GM18907 (cell line): ENCODE measurements at regions not wholly inside any gene's neighbourhood (a gene's known extent, or its start where the extent isn't known, plus 50 kb on each side); places are given as distances from the start of the nearest gene placed in this dataset.

ENCODE experiments used
- ATAC-seq: cut with Tn5 transposase; IDR thresholded peaks from one replicate; pipeline ENCODE4 v1.9.1; 2021; ENCODE audit warnings: mild to moderate bottlenecking, moderate library complexity; ENCODE audit not compliant: unreplicated experiment

DNA sequence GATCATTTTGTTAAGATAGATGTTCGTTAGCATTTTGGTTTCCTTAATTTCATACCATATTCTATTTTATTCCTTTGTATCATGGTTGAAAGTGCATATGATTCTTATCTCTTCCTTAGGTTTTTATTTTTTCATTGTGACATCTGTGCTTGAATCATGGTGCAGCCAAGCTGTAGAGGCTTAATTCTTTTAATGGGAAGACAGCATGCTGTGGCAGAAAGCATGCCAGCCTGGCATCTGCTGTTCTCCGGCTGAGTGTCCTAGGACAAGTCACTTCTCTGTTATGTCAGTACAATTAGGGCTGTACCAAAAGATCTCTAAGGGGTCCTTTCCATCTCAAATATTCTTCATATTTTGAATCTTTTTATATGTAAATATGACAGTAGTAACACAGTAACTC lies 68.5 kb upstream of the PMFBP1 start:
- no peak for ATAC-seq

DNA sequence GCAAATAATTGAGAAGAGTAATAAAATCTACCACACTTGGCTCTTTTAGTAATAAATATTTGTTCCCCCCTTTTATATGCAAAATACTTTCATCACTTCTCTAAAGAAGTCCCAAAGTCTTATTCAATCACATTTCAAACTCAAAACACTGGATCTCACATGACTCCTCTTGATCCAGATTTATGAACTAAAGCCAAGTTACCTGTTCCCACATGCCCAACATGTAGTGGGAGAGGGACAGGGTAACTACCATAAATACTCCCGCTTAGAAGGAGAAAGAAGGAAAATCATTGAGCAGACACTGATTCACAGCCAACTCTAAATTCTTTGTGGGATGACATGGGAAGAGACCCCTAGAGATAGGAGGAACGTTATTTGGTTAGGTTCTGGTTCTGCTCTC lies 64.9 kb upstream of the PMFBP1 start:
- ATAC-seq: no peak

DNA sequence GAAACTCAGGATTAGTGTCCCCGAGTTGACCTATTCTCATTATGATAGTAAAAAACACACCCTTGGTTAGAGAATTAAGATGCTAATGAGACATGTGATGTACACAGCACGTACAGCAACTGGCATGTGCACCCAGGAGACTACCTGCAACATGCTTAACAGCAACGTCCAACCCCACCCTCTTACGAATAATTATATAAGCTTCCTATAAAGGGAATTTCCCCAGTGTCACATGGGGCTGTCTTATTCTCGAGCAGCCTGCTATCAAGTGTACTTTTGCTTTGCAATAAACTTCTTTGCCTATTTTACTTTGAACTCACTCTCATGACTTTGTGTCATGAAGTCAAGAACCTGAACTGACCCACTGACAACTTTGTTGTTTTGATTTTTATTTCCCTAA lies 62.4 kb upstream of the PMFBP1 start:
- no peak for ATAC-seq

DNA sequence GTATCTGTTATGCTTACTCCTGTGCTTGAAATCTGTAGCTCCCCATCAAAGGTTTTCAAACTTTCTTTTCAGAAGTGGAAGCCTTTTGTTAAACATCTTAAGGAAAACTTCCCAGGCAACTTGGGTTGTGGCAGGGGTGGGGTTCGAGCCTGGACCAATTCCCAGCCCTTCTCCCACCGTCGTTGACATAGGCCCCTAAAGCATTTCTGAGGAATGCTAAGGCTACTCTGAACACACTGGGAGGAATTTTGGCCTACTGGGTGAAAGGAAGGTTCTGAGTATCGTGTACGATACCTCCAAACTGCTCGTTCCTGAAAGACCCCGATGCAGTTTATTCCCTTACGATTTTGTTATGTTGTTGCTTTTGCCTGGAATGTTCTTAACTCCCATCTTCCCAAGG lies 56.1 kb upstream of the PMFBP1 start:
- ATAC-seq: no peak

DNA sequence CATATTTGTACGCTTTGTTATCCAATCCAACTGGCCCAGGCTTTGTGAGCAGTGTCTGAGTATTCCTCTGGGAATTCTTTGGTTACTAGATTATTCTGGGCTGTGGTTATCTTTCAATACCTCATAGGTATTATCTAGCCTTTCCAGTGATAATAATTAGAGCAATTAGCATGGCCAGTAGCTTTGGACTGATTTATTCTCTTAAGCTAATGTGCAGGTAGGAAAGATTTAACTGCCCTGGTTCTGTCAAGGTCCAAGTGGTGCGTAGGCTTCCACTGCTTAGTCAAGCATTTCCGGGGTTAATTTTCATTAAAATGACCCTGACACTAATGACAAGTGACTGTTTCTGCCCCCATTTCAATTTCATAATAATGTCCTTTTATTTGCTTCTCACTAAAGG lies 54.2 kb upstream of the PMFBP1 start:
- ATAC-seq: no peak

DNA sequence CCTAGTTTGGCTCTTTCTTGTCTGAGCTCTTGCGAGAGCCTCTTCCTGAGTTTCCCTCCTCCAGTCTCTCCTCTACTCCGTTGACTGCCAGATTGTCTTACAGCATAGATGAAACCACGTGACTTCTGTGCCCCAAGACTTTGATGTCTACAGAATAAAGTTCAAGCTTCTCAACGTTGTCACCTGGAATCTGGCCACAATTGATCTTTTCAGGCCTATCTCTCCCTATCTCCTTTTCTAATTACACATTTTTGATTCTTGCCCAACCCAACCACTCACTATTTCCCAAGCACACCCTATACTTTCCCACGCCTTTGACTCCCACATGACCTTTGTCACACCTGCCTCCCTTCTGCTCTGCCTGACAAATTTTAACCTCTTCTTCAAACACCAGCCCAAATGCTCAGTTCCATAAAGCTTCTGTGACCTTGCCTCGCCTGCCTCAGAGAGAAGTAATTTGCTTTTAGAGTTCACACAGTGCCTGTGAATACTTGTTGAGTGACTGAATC lies 52.4 kb upstream of the PMFBP1 start:
- no peak for ATAC-seq

DNA sequence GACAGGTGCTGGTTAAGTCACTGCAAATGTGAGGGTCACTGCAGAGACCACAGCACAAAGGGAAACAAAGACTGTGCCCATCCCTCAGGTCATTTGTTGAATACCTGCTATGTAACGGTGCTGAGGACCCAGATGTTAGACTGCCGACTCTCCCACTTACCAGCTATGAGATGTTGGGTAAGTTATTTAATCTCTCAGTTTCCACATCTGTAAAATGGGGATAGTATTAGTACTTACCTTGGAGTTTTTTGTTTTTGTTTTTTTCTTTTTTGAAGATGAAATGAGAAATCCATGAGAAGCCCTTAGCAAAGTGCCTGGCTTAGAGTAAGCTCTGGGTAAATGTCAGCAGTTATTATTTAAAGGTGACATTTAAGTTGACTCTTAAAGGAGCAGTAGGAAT lies 50.5 kb upstream of the PMFBP1 start:
- no peak for ATAC-seq
